Activated CD4-positive, alpha-beta T cell treated with anti-CD3 and anti-CD28 coated beads, Interleukin-2, amount 10 ng/mL, durations not matched to agents 7 days and 5 days (primary cell): ENCODE measurements at regions not wholly inside any gene's neighbourhood (a gene's known extent, or its start where the extent isn't known, plus 50 kb on each side); places are given as distances from the start of the nearest gene placed in this dataset.

Experiments used
- CTCF ChIA-PET: fragments of 350-600 bp; sonication (Branson Sonifier 250); formaldehyde crosslinking; loops from one replicate; lab custom pipeline; 2021; ENCODE audit warnings: antibody characterized with exemption; lab: Charles Lee
- POLR2A ChIA-PET: fragments of 350-600 bp; sonication (Branson Sonifier 250); formaldehyde crosslinking; loops from one replicate; lab custom pipeline; 2021; ENCODE audit warnings: antibody characterized with exemption; lab: Charles Lee
- DNase-seq: peaks from one replicate; pipeline ENCODE4 v3.0.0-alpha.2; 2020
- H3K27ac Mint-ChIP-seq: one replicate; pipeline ENCODE4 v1.8.0; 2021; ENCODE audit warnings: mild to moderate bottlenecking, moderate library complexity, mixed read lengths
- H3K27me3 Mint-ChIP-seq: one replicate; pipeline ENCODE4 v1.8.0; 2021; ENCODE audit warnings: mixed read lengths
- H3K36me3 Mint-ChIP-seq: one replicate; pipeline ENCODE4 v1.8.0; 2021; ENCODE audit warnings: low read depth, mixed read lengths
- H3K4me1 Mint-ChIP-seq: one replicate; pipeline ENCODE4 v1.8.0; 2021; ENCODE audit warnings: mixed read lengths
- H3K4me3 Mint-ChIP-seq: one replicate; pipeline ENCODE4 v1.8.0; 2021; ENCODE audit warnings: mild to moderate bottlenecking, moderate library complexity, mixed read lengths
- H3K9me3 Mint-ChIP-seq: one replicate; pipeline ENCODE4 v1.8.0; 2021; ENCODE audit warnings: mixed read lengths

DNA sequence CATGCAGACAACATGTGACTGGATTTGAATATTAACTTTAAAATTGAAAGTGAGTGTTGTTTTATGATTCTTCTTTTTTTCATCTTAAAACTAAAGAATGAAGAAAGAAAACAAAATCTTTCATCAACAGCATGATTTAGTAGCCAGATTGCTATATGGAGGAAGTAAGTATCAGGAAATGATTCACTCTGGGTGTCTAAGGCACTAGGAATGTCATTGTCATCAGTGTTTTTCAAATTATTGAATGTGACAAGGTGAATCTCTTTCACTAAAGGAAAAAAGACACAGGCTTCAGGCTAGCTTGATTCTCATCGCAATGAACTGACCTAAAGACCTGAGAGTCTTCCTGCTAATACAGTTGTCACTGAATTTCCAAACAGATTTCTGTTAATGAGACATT lies 430.1 kb downstream of the FBXO15 start:
- no peaks in the 10 kb centered on the region for H3K4me1 Mint-ChIP-seq
- H3K27ac Mint-ChIP-seq: no peak overlapping the region
- H3K9me3 Mint-ChIP-seq: no peaks in the 10 kb centered on the region
- H3K36me3 Mint-ChIP-seq: no peaks in the 10 kb centered on the region
- no peak for DNase-seq
- H3K4me3 Mint-ChIP-seq: no peak overlapping the region
- H3K27me3 Mint-ChIP-seq: no peaks in the 10 kb centered on the region
- ChIA-PET POLR2A (no interaction called here), CTCF (no interaction called here)

DNA sequence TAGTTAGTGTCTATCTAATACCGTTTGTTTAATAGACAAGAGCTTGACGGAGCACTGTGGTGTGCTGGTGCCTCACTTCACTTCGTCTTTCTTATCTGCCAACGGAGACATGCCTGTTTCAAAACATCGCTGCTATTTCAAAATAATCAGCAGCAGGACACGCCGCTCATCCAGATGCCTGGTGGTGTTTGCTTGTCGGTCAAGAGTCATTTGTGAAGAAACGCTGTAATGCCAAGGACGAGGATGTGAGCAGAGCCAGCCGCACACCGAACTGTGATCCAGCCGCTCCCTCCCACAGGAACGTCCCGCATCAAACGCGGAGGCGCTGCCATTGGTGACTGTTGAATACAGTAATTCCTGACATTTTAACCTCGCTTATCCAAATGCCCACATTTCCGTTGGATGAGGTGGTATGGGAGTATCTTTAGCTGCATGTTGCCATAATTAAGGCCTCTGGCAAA lies 432.4 kb downstream of the FBXO15 start:
- Mint-ChIP-seq H3K36me3 (no peaks in the 10 kb centered on the region), H3K27ac (no peak overlapping the region), H3K9me3 (no peaks in the 10 kb centered on the region), H3K4me3 (no peak overlapping the region), H3K27me3 (no peaks in the 10 kb centered on the region), H3K4me1 (no peaks in the 10 kb centered on the region)
- ChIA-PET CTCF (no interaction called here), POLR2A (no interaction called here)
- no peak for DNase-seq

GRCh38 chr18:73714466-73714865 lies 433.2 kb downstream of the FBXO15 start:
- no peaks in the 10 kb centered on the region for H3K36me3 Mint-ChIP-seq
- H3K4me3 Mint-ChIP-seq: no peak overlapping the region
- no peaks in the 10 kb centered on the region for H3K9me3 Mint-ChIP-seq
- ChIA-PET POLR2A (no interaction called here), CTCF (no interaction called here)
- H3K27ac Mint-ChIP-seq: no peak overlapping the region
- no peak for DNase-seq
- H3K4me1 Mint-ChIP-seq: no peaks in the 10 kb centered on the region
- no peaks in the 10 kb centered on the region for H3K27me3 Mint-ChIP-seq

DNA sequence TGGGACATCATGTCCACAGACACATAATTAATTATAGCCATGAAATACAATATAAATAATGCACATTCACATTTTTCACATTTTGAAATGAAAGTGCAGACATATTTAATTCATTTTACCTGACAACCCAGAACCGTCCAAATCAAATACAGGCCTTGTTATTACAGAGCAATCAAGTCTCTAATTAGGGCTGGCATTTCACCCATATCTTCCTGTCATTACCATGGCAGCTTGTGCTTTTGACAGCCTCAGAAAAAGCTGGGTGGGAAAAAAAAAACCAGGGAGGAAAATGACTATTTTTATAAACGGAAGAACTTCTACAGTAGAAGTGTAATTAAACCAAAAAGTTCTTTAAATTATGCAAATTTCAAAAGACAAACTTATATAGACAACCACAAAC lies 436.4 kb downstream of the FBXO15 start:
- H3K27me3 Mint-ChIP-seq: no peaks in the 10 kb centered on the region
- no peak overlapping the region for H3K27ac Mint-ChIP-seq
- no peak for DNase-seq
- no peak overlapping the region for H3K4me3 Mint-ChIP-seq
- H3K4me1 Mint-ChIP-seq: no peaks in the 10 kb centered on the region
- CTCF ChIA-PET: interaction anchor here (1.1 kb wide), 1 partner anchor 14 kb away, joined by 4 read pairs; no protein-coding TSS in a partner anchor
- no peaks in the 10 kb centered on the region for H3K9me3 Mint-ChIP-seq
- no peaks in the 10 kb centered on the region for H3K36me3 Mint-ChIP-seq
- POLR2A ChIA-PET: no interaction called here

GRCh38 chr18:73708591-73708990 lies 439.0 kb downstream of the FBXO15 start:
- Mint-ChIP-seq H3K27ac (no peak overlapping the region), H3K36me3 (no peaks in the 10 kb centered on the region), H3K27me3 (no peaks in the 10 kb centered on the region), H3K4me3 (no peak overlapping the region), H3K4me1 (no peaks in the 10 kb centered on the region), H3K9me3 (no peaks in the 10 kb centered on the region)
- POLR2A ChIA-PET: no interaction called here
- no peak for DNase-seq
- CTCF ChIA-PET: no interaction called here

- no peaks in the 10 kb centered on the region for H3K36me3 Mint-ChIP-seq
- no peaks in the 10 kb centered on the region for H3K9me3 Mint-ChIP-seq
- H3K27me3 Mint-ChIP-seq: no peaks in the 10 kb centered on the region
- no peaks in the 10 kb centered on the region for H3K4me1 Mint-ChIP-seq
- H3K4me3 Mint-ChIP-seq: no peak overlapping the region
- H3K27ac Mint-ChIP-seq: no peak overlapping the region
- no peak for DNase-seq
- ChIA-PET CTCF (no interaction called here), POLR2A (no interaction called here)
Observed at GRCh38 chr18:73707035-73707434, 440.6 kb downstream of the FBXO15 start.

DNA sequence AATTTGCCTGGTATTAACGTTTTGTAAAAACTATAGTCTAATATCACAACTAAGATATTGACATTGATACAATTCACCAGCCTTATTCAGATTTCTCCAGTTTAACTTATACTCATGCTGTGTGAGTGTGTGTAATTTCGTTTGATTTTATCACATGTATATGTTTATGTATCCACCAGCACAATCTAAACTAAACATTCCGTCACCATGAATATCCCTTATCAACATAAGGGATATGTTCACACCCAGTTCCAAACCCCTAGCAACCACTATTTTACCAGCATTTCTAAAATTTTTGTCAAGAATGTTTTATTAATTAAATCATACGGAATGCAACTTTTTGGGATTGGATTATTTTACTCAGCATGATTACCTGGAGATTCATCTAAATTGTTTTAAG lies 450.3 kb downstream of the FBXO15 start:
- no peaks in the 10 kb centered on the region for H3K36me3 Mint-ChIP-seq
- ChIA-PET POLR2A (no interaction called here), CTCF (no interaction called here)
- no peak overlapping the region for H3K4me3 Mint-ChIP-seq
- no peaks in the 10 kb centered on the region for H3K9me3 Mint-ChIP-seq
- no peaks in the 10 kb centered on the region for H3K4me1 Mint-ChIP-seq
- DNase-seq: no peak
- no peaks in the 10 kb centered on the region for H3K27me3 Mint-ChIP-seq
- no peak overlapping the region for H3K27ac Mint-ChIP-seq

DNA sequence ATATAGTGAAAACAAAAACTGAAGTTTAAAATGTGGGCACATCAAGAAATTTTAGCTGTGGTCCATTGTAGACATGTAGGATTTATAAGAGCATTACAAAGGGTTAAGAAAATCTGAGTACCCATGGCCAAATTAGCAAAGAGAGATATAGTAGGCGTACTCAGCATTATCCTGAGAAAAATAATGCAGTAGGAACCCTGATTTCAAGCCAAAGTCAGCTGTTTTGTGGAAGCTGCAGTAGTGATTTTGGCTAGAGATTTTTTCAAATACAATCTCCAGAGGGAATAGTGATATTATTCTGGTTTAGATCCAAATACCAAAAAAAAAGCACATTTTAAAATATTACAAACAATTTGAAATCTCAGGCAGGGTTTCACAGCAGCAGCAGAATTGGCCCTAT lies 450.9 kb downstream of the FBXO15 start:
- Mint-ChIP-seq H3K27ac (no peak overlapping the region), H3K4me3 (no peak overlapping the region), H3K36me3 (no peaks in the 10 kb centered on the region), H3K4me1 (no peaks in the 10 kb centered on the region), H3K9me3 (no peaks in the 10 kb centered on the region), H3K27me3 (no peaks in the 10 kb centered on the region)
- ChIA-PET POLR2A (no interaction called here), CTCF (no interaction called here)
- DNase-seq: no peak

GRCh38 chr18:73696171-73696570 lies 451.5 kb downstream of the FBXO15 start:
- no peaks in the 10 kb centered on the region for H3K9me3 Mint-ChIP-seq
- ChIA-PET CTCF (no interaction called here), POLR2A (no interaction called here)
- H3K27ac Mint-ChIP-seq: no peak overlapping the region
- DNase-seq: no peak
- H3K36me3 Mint-ChIP-seq: no peaks in the 10 kb centered on the region
- H3K27me3 Mint-ChIP-seq: no peaks in the 10 kb centered on the region
- no peaks in the 10 kb centered on the region for H3K4me1 Mint-ChIP-seq
- H3K4me3 Mint-ChIP-seq: no peak overlapping the region

GRCh38 chr18:73693091-73693490 lies 454.5 kb downstream of the FBXO15 start:
- no peaks in the 10 kb centered on the region for H3K36me3 Mint-ChIP-seq
- no peak overlapping the region for H3K4me3 Mint-ChIP-seq
- H3K27ac Mint-ChIP-seq: no peak overlapping the region
- CTCF ChIA-PET: no interaction called here
- DNase-seq: no peak
- no peaks in the 10 kb centered on the region for H3K9me3 Mint-ChIP-seq
- H3K27me3 Mint-ChIP-seq: no peaks in the 10 kb centered on the region
- no peaks in the 10 kb centered on the region for H3K4me1 Mint-ChIP-seq
- POLR2A ChIA-PET: no interaction called here

DNA sequence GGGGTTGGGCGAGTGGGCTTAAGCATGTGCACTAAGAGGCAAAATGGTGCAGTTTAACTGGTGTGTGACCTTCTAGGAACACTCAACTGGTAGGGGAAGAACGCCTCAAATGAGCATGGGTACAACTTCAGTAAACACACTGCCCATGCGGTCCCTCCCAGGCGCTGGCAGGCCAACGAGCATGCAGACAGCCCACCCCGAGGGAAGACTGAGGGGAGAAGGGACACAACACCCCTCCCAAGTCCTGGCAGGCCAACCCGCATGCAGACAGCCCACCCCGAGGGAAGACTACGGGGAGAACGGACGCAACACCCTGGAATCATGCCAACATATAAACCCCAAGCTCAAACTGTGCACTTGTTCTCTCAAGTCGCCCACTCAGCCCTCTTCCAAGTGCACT lies 456.0 kb downstream of the FBXO15 start:
- H3K9me3 Mint-ChIP-seq: no peaks in the 10 kb centered on the region
- no peak overlapping the region for H3K27ac Mint-ChIP-seq
- H3K4me3 Mint-ChIP-seq: no peak overlapping the region
- no peak for DNase-seq
- POLR2A ChIA-PET: no interaction called here
- no peaks in the 10 kb centered on the region for H3K4me1 Mint-ChIP-seq
- CTCF ChIA-PET: no interaction called here
- no peaks in the 10 kb centered on the region for H3K27me3 Mint-ChIP-seq
- no peaks in the 10 kb centered on the region for H3K36me3 Mint-ChIP-seq

DNA sequence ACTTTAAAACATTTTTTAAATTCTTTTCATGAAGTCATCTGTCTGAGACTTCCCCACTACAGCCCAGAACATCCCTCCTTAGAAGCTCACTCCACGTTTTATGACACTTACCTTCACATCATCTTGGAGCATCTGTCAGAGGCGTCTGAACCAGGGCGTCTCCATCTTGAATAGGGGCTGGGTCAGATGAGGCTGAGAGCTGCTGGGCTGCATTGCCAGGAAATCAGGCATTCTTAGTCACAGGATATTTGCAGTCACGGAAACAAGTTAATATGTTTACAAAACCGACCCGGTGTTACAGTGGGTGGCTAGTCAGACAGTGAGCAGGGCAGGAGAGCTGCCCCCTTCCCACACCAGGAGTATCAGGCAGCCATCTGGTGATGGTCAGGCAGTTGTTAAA lies 456.5 kb downstream of the FBXO15 start:
- Mint-ChIP-seq H3K9me3 (no peaks in the 10 kb centered on the region), H3K36me3 (no peaks in the 10 kb centered on the region), H3K4me1 (no peaks in the 10 kb centered on the region), H3K4me3 (no peak overlapping the region), H3K27ac (no peak overlapping the region), H3K27me3 (no peaks in the 10 kb centered on the region)
- CTCF ChIA-PET: no interaction called here
- no peak for DNase-seq
- POLR2A ChIA-PET: no interaction called here

GRCh38 chr18:73690222-73690621 lies 457.4 kb downstream of the FBXO15 start:
- ChIA-PET POLR2A (no interaction called here), CTCF (no interaction called here)
- Mint-ChIP-seq H3K4me1 (no peaks in the 10 kb centered on the region), H3K9me3 (no peaks in the 10 kb centered on the region), H3K36me3 (no peaks in the 10 kb centered on the region), H3K27ac (no peak overlapping the region), H3K27me3 (no peaks in the 10 kb centered on the region), H3K4me3 (no peak overlapping the region)
- DNase-seq: no peak

DNA sequence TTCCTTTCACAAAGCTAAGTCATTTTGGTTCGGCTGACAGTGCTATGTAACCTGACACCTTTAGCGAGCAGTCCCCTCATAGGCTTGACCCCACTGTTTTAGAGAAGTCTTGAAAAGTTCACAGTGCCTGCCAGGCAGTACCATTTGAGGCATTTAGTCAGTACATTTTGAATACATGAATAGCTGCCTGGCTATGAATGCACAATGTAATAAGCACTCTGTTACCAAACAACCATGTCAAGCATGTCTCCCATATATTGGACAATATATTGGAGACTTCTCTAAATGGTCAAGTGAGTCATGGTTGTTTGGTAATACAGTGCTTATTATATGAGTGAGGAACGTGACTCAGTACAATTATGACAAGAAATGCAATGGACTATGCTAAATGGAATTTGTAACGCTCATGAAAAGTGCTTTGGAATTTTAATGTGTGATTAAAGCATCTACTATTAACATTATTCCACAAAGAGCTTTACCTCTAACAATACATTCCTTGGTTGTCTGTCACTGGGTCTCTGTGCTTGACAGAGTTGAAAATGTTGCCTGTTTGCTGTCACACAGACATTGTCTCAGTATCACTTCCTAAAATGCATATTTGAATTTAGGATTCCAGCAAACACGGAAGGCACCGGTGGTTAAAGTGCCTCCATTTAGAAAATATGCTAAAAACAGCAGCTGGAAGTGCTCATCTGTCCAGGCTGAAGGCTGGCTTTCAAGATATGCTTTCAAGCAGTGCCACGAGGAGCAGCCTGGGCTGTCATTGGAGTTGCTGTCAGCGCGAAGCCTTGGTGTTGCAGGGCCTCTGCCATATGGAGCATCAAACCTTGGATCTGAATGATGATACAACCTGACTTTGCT lies 458.6 kb downstream of the FBXO15 start:
- ChIA-PET CTCF (no interaction called here), POLR2A (no interaction called here)
- Mint-ChIP-seq H3K4me3 (no peak overlapping the region), H3K9me3 (no peaks in the 10 kb centered on the region), H3K36me3 (no peaks in the 10 kb centered on the region), H3K27ac (no peak overlapping the region), H3K4me1 (no peaks in the 10 kb centered on the region), H3K27me3 (no peaks in the 10 kb centered on the region)
- no peak for DNase-seq
